ENCODE measurements at regions not wholly inside any gene's neighbourhood (a gene's known extent, or its start where the extent isn't known, plus 50 kb on each side); places are given as distances from the start of the nearest gene placed in this dataset.

GRCh38 chr1:199279872-199280645, 641.2 kb downstream of the PTPRC start:
- TF ChIP-seq POU6F1 (CRISPR knock-in tag; IDR thresholded peaks at IDR 0.05; ENCODE audit: borderline replicate concordance, low read depth), result no peak
- TF ChIP-seq ZNF70 (CRISPR knock-in tag; IDR thresholded peaks at IDR 0.05), result no peak
- no peak for TF ChIP-seq ZFP3 (CRISPR knock-in tag; IDR thresholded peaks at IDR 0.05)
- no peak for TF ChIP-seq ZNF565 (CRISPR knock-in tag; conservative IDR thresholded peaks at IDR 0.05; ENCODE audit: low read depth)
- TF ChIP-seq ESRRG (CRISPR knock-in tag; IDR thresholded peaks at IDR 0.05), result no peak
- no peak for TF ChIP-seq GLIS3 (CRISPR knock-in tag; IDR thresholded peaks at IDR 0.05)
- no peak for TF ChIP-seq PATZ1 (CRISPR knock-in tag; IDR thresholded peaks at IDR 0.05; ENCODE audit: borderline replicate concordance)
- no peak for TF ChIP-seq CREB5 (CRISPR knock-in tag; IDR thresholded peaks at IDR 0.05; ENCODE audit: low read depth)
- no peak for TF ChIP-seq RARB (CRISPR knock-in tag; IDR thresholded peaks at IDR 0.05)
- no peak for TF ChIP-seq ARNTL (CRISPR knock-in tag; IDR thresholded peaks at IDR 0.05; ENCODE audit: borderline replicate concordance, low read depth)
- TF ChIP-seq ZC3H10 (CRISPR knock-in tag; IDR thresholded peaks at IDR 0.05), result no peak
